ENCODE measurements at regions not wholly inside any gene's neighbourhood (a gene's known extent, or its start where the extent isn't known, plus 50 kb on each side); places are given as distances from the start of the nearest gene placed in this dataset.

GRCh38 chr2:12665334-12665733 is 51.4 kb upstream of the TRIB2 start:
- TF ChIP-seq YY1 (IDR thresholded peaks at IDR 0.05; ENCODE audit: insufficient read depth, insufficient read length) = no peak
- TF ChIP-seq ZNF274 (IDR thresholded peaks at IDR 0.05; ENCODE audit: low read depth, low read length) = no peak
- TF ChIP-seq SUZ12 (IDR thresholded peaks at IDR 0.05; ENCODE audit: extremely low read depth, insufficient read depth, insufficient read length) = no peak
